ENCODE measurements at regions not wholly inside any gene's neighbourhood (a gene's known extent, or its start where the extent isn't known, plus 50 kb on each side); places are given as distances from the start of the nearest gene placed in this dataset.

- no peak for TF ChIP-seq POLR2A (IDR thresholded peaks at IDR 0.05)
- TF ChIP-seq, protein P1, sequence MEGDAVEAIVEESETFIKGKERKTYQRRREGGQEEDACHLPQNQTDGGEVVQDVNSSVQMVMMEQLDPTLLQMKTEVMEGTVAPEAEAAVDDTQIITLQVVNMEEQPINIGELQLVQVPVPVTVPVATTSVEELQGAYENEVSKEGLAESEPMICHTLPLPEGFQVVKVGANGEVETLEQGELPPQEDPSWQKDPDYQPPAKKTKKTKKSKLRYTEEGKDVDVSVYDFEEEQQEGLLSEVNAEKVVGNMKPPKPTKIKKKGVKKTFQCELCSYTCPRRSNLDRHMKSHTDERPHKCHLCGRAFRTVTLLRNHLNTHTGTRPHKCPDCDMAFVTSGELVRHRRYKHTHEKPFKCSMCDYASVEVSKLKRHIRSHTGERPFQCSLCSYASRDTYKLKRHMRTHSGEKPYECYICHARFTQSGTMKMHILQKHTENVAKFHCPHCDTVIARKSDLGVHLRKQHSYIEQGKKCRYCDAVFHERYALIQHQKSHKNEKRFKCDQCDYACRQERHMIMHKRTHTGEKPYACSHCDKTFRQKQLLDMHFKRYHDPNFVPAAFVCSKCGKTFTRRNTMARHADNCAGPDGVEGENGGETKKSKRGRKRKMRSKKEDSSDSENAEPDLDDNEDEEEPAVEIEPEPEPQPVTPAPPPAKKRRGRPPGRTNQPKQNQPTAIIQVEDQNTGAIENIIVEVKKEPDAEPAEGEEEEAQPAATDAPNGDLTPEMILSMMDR (IDR thresholded peaks at IDR 0.05) = no peak
Observed at GRCh38 chr16:77562497-77562896, 127.7 kb upstream of the ADAMTS18 start.

All from right lobe of liver (tissue), 4 donors.